Esophagus muscularis mucosa (tissue), 4 donors: ENCODE measurements at regions not wholly inside any gene's neighbourhood (a gene's known extent, or its start where the extent isn't known, plus 50 kb on each side); places are given as distances from the start of the nearest gene placed in this dataset.

ENCODE experiments used
- CTCF ChIP-seq, 3 experiments: fragments of 200-600 bp in 2 of 3; fragments of 450-650 bp in 1 of 3; sonication (generic) in 2 of 3; IDR thresholded peaks; one replicate each; pipeline ENCODE4 v1.5.1; 2017 to 2019; ENCODE audit warnings: antibody characterized with exemption in 3 of 3, mild to moderate bottlenecking in 2 of 3, moderate library complexity in 1 of 3
- EP300 ChIP-seq: sonication (generic); formaldehyde crosslinking; IDR thresholded peaks from one replicate; pipeline ENCODE4 v1.6.1; 2017; ENCODE audit warnings: antibody characterized with exemption
- POLR2A ChIP-seq: fragments of 450-650 bp; IDR thresholded peaks from one replicate; pipeline ENCODE4 v1.6.1; 2017; ENCODE audit warnings: antibody characterized with exemption, moderate library complexity, mild to moderate bottlenecking, low read depth
- POLR2AphosphoS5 ChIP-seq, 2 donors: sonication (generic); formaldehyde crosslinking; IDR thresholded peaks; one replicate each; pipeline ENCODE4 v1.6.1; 2017; ENCODE audit warnings: antibody characterized with exemption in 2 of 2

- TF ChIP-seq CTCF (IDR thresholded peaks at IDR 0.05) (peak; percentile 26 to 47 (median 35)), POLR2AphosphoS5 (IDR thresholded peaks at IDR 0.05) (no peak), POLR2A (no peak), EP300 (no peak)
Observed at GRCh38 chr2:196277002-196277401, 105.6 kb upstream of the STK17B start.
